ENCODE measurements at regions not wholly inside any gene's neighbourhood (a gene's known extent, or its start where the extent isn't known, plus 50 kb on each side); places are given as distances from the start of the nearest gene placed in this dataset.

DNA sequence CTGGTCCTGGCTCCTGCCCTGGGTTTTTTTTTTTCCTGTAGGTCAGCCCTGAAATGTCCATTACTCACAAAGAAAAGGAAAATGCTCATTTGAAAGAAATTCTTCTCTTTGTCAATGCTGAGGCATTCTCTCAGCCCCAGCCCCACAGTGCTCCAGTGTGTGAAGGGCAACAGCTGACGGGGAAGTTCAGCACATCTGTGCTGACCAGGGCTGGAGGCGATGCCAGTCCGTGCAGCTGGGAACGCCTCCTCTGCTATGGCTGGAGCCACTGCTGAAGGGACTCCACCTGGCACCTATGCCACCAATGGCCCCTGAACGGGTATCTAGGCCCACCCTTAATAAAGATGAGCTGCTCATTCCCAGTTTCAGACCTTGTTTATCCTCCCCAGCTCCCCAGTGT lies 71.9 kb upstream of the SLCO4A1 start:
- TF ChIP-seq RCOR1 (IDR thresholded peaks at IDR 0.05; ENCODE audit: insufficient replicate concordance, low read length), result no peak
- no peak for TF ChIP-seq BHLHE40 (IDR thresholded peaks at IDR 0.05; ENCODE audit: low read depth, low read length)
- TF ChIP-seq RFX5 (IDR thresholded peaks at IDR 0.05; ENCODE audit: low read depth, low read length), result no peak
- no peak for TF ChIP-seq CHD1 (IDR thresholded peaks at IDR 0.05; ENCODE audit: low read depth, low read length)
- TF ChIP-seq NFE2L2 (IDR thresholded peaks at IDR 0.05; ENCODE audit: low read depth, low read length), result no peak
- TF ChIP-seq SMC3 (IDR thresholded peaks at IDR 0.05; ENCODE audit: low read depth, low read length), result no peak
- no peak for TF ChIP-seq RAD21 (IDR thresholded peaks at IDR 0.05; ENCODE audit: low read length)
- no peak for TF ChIP-seq MAZ (IDR thresholded peaks at IDR 0.05; ENCODE audit: borderline replicate concordance, low read depth, low read length)
- no peak overlapping the region for H4K91ac ChIP-seq (ENCODE audit: insufficient read depth, low read depth, low read length)
- dilution Hi-C loops (cut with HindIII; ENCODE audit: low sequenced_read_pairs, unreplicated experiment), result no loop called here
- H2BK20ac ChIP-seq (ENCODE audit: low read depth, low read length), result no peak overlapping the region
- CTCF ChIA-PET, result no interaction called here
- H2AFZ ChIP-seq (replicated peaks; ENCODE audit: low read length, poor library complexity), result no peak overlapping the region
- H3K27ac ChIP-seq (ENCODE audit: insufficient read depth, low read length), result no peak overlapping the region
- in situ Hi-C loops (cut with MboI; ENCODE audit: low sequenced_read_pairs), result no loop called here
- H3K56ac ChIP-seq (ENCODE audit: extremely low read depth, insufficient read depth, low read length), result no peak overlapping the region
- H2BK15ac ChIP-seq (ENCODE audit: low read depth, low read length), result no peak overlapping the region
- H4K20me1 ChIP-seq (ENCODE audit: insufficient read depth, low read length), result 0 out of 2 replicates have a peak, but pooled peaks cover 6% of the 10 kb centered on the region
- POLR2A ChIA-PET (ENCODE audit: unreplicated experiment), result no interaction called here
- no peak overlapping the region for H2AK9ac ChIP-seq (replicated peaks; ENCODE audit: low read depth, low read length, poor library complexity)
- no peaks in the 10 kb centered on the region for H3K79me1 ChIP-seq (ENCODE audit: low read depth in 1 of 2, low read length in 2 of 2)
- H3K4me2 ChIP-seq (ENCODE audit: low read depth, low read length), result no peak overlapping the region
- intact Hi-C loops (cut with micrococcal nuclease), result no loop called here
- H3K9me3 ChIP-seq (ENCODE audit: control insufficient read depth, insufficient read depth, low read length), result no peaks in the 10 kb centered on the region
- H3K4me1 ChIP-seq (ENCODE audit: control insufficient read depth, insufficient read depth, low read length), result no peaks in the 10 kb centered on the region
- no peak overlapping the region for H3K23ac ChIP-seq (ENCODE audit: low read depth, low read length)
- H3K14ac ChIP-seq (replicated peaks; ENCODE audit: low read depth, low read length), result no peak overlapping the region
- no peak overlapping the region for H3K18ac ChIP-seq (ENCODE audit: low read depth, low read length)
- BruUV-seq (replicated peaks), result no TSS peak
- no peaks in the 10 kb centered on the region for H3K36me3 ChIP-seq (ENCODE audit: control insufficient read depth, insufficient read depth, low read length)
- H4K8ac ChIP-seq (ENCODE audit: low read depth in 2 of 2, low read length in 2 of 2), result no peak overlapping the region
- no peak overlapping the region for H2AK5ac ChIP-seq (ENCODE audit: low read depth, low read length)
- H3K27me3 ChIP-seq (ENCODE audit: control insufficient read depth, insufficient read depth, low read length), result peaks cover 35% of the 10 kb centered on the region
- no peak overlapping the region for H3K4me3 ChIP-seq (ENCODE audit: insufficient read depth, low read depth, low read length)
- DNase-seq, result no peak
- H2BK120ac ChIP-seq (ENCODE audit: low read depth, low read length), result no peak overlapping the region
- no peaks in the 10 kb centered on the region for H3K9me1 ChIP-seq (ENCODE audit: insufficient read depth, low read length)
- no CpG with 5 or more reads among the region's 5 CpGs for WGBS, 2 experiments (ENCODE audit: extremely low coverage in 2 of 2, insufficient read length in 1 of 2)
- no peak overlapping the region for H2BK5ac ChIP-seq (ENCODE audit: low read depth, low read length, poor library complexity, severe bottlenecking)
- no peak overlapping the region for H3K4ac ChIP-seq (ENCODE audit: low read depth, low read length)
- ATAC-seq (ENCODE audit: low read depth), result no peak
- no peak overlapping the region for H3K9ac ChIP-seq (ENCODE audit: low read depth, low read length)
- no peak overlapping the region for H4K5ac ChIP-seq (ENCODE audit: low read depth, low read length)

All from IMR-90 (cell line).